IMR-90 (cell line): ENCODE measurements at regions not wholly inside any gene's neighbourhood (a gene's known extent, or its start where the extent isn't known, plus 50 kb on each side); places are given as distances from the start of the nearest gene placed in this dataset.

Experiments
- ATAC-seq: fragments of 200-7000 bp; cut with Tn5 transposase; 2 replicates; pipeline ENCODE4 v1.9.1; 2020; ENCODE audit warnings: low read depth, mild to moderate bottlenecking, moderate library complexity
- BruUV-seq: library from RNA; stranded (reverse); fragments of 400-500 nt; replicated peaks from 2 replicates; lab custom pipeline; 2021; lab: Mats Ljungman, UMichigan
- CTCF ChIA-PET: fragments of 300-600 bp; formaldehyde crosslinking; extraction: SDS; loops from one replicate; lab custom pipeline; 2021; ENCODE audit warnings: antibody characterized with exemption; lab: Yijun Ruan, JAX
- POLR2A ChIA-PET: fragments of 300-600 bp; sonication (Branson Sonifier 250); formaldehyde crosslinking; loops from one replicate; lab custom pipeline; 2022; ENCODE audit warnings: antibody characterized with exemption; ENCODE audit not compliant: unreplicated experiment; lab: Charles Lee
- DNase-seq: peaks from one replicate; pipeline ENCODE4 v3.0.0; 2013
- H2AFZ ChIP-seq: replicated peaks from 2 replicates; pipeline ENCODE3; 2013; ENCODE audit warnings: low read length, mild to moderate bottlenecking; ENCODE audit not compliant: poor library complexity
- H2AK5ac ChIP-seq: 2 replicates; pipeline ENCODE4 v1.6.1; 2013; ENCODE audit warnings: low read depth, low read length, inconsistent platforms
- H2AK9ac ChIP-seq: replicated peaks from 2 replicates; pipeline ENCODE3; 2013; ENCODE audit warnings: mild to moderate bottlenecking, low read depth, low read length, moderate library complexity; ENCODE audit not compliant: poor library complexity
- H2BK120ac ChIP-seq: 2 replicates; pipeline ENCODE4 v1.6.1; 2013; ENCODE audit warnings: low read depth, low read length, inconsistent platforms
- H2BK15ac ChIP-seq: 3 replicates; pipeline ENCODE4 v1.6.1; 2013; ENCODE audit warnings: low read depth, low read length, inconsistent platforms
- H2BK20ac ChIP-seq: 2 replicates; pipeline ENCODE4 v1.6.1; 2013; ENCODE audit warnings: low read depth, mild to moderate bottlenecking, inconsistent platforms, low read length, moderate library complexity
- H2BK5ac ChIP-seq: 2 replicates; pipeline ENCODE4 v1.6.1; 2013; ENCODE audit warnings: mild to moderate bottlenecking, low read depth, low read length, inconsistent platforms; ENCODE audit not compliant: poor library complexity, severe bottlenecking
- H3K14ac ChIP-seq: replicated peaks from 2 replicates; pipeline ENCODE4 v1.6.1; 2013; ENCODE audit warnings: low read depth, low read length, inconsistent platforms
- H3K18ac ChIP-seq: 2 replicates; pipeline ENCODE4 v1.6.1; 2013; ENCODE audit warnings: low read depth, low read length, control low read depth
- H3K23ac ChIP-seq: 2 replicates; pipeline ENCODE4 v1.6.1; 2013; ENCODE audit warnings: low read depth, low read length, inconsistent platforms
- H3K27ac ChIP-seq: 2 replicates; pipeline ENCODE4 v1.5.1; 2013; ENCODE audit warnings: mild to moderate bottlenecking, control low read depth, low read length; ENCODE audit not compliant: insufficient read depth
- H3K27me3 ChIP-seq: 2 replicates; pipeline ENCODE4 v1.6.1; 2013; ENCODE audit warnings: low read length; ENCODE audit not compliant: control insufficient read depth, insufficient read depth
- H3K36me3 ChIP-seq: 2 replicates; pipeline ENCODE4 v1.6.1; 2013; ENCODE audit warnings: low read length, mixed read lengths; ENCODE audit not compliant: control insufficient read depth, insufficient read depth
- H3K4ac ChIP-seq: 2 replicates; pipeline ENCODE4 v1.6.1; 2013; ENCODE audit warnings: low read depth, low read length, inconsistent platforms
- H3K4me1 ChIP-seq: 2 replicates; pipeline ENCODE4 v1.6.1; 2013; ENCODE audit warnings: low read length, mixed read lengths; ENCODE audit not compliant: control insufficient read depth, insufficient read depth
- H3K4me2 ChIP-seq: 2 replicates; pipeline ENCODE4 v1.6.1; 2013; ENCODE audit warnings: low read depth, mild to moderate bottlenecking, control low read depth, low read length, moderate library complexity
- H3K4me3 ChIP-seq: 2 replicates; pipeline ENCODE4 v1.5.1; 2013; ENCODE audit warnings: low read depth, mild to moderate bottlenecking, control low read depth, low read length, moderate library complexity; ENCODE audit not compliant: insufficient read depth
- H3K56ac ChIP-seq: 2 replicates; pipeline ENCODE4 v1.6.1; 2013; ENCODE audit warnings: low read length, inconsistent platforms; ENCODE audit not compliant: insufficient read depth; ENCODE audit errors: extremely low read depth
- H3K79me1 ChIP-seq, 2 experiments: 2 replicates each; pipeline ENCODE4 v1.6.1; 2013; ENCODE audit warnings: low read length in 2 of 2, inconsistent platforms in 1 of 2, low read depth in 1 of 2
- H3K9ac ChIP-seq: 2 replicates; pipeline ENCODE4 v1.6.1; 2013; ENCODE audit warnings: low read depth, low read length, control low read depth
- H3K9me1 ChIP-seq: 2 replicates; pipeline ENCODE4 v1.6.1; 2013; ENCODE audit warnings: low read length, inconsistent platforms; ENCODE audit not compliant: insufficient read depth
- H3K9me3 ChIP-seq: 2 replicates; pipeline ENCODE4 v1.6.1; 2013; ENCODE audit warnings: low read length; ENCODE audit not compliant: control insufficient read depth, insufficient read depth
- H4K20me1 ChIP-seq: 2 replicates; pipeline ENCODE4 v1.6.1; 2013; ENCODE audit warnings: low read length, inconsistent platforms; ENCODE audit not compliant: insufficient read depth
- H4K5ac ChIP-seq: 2 replicates; pipeline ENCODE4 v1.6.1; 2013; ENCODE audit warnings: mild to moderate bottlenecking, low read depth, low read length, control low read depth
- H4K8ac ChIP-seq, 2 experiments: 2 replicates each; pipeline ENCODE4 v1.6.1; 2013; ENCODE audit warnings: low read depth in 2 of 2, low read length in 2 of 2, control low read depth in 1 of 2, inconsistent platforms in 1 of 2
- H4K91ac ChIP-seq: 2 replicates; pipeline ENCODE4 v1.6.1; 2013; ENCODE audit warnings: low read depth, low read length, inconsistent platforms; ENCODE audit not compliant: insufficient read depth
- BHLHE40 ChIP-seq: fragments of 150-350 bp; IDR thresholded peaks from 2 replicates; pipeline ENCODE4 v1.6.1; 2016; ENCODE audit warnings: mild to moderate bottlenecking, low read depth, low read length
- CEBPB ChIP-seq: IDR thresholded peaks from 2 replicates; pipeline ENCODE4 v1.6.1; 2012; ENCODE audit warnings: low read depth, low read length, improper control_type of control experiment
- CHD1 ChIP-seq: IDR thresholded peaks from 2 replicates; pipeline ENCODE4 v1.6.1; 2012; ENCODE audit warnings: low read depth, low read length, improper control_type of control experiment
- FOS ChIP-seq: fragments of 150-350 bp; IDR thresholded peaks from 2 replicates; pipeline ENCODE4 v1.6.1; 2016; ENCODE audit warnings: low read depth, low read length
- MAFK ChIP-seq: IDR thresholded peaks from 2 replicates; pipeline ENCODE4 v1.6.1; 2012; ENCODE audit warnings: low read depth, low read length, improper control_type of control experiment
- MAZ ChIP-seq: IDR thresholded peaks from 2 replicates; pipeline ENCODE4 v1.6.1; 2012; ENCODE audit warnings: low read depth, mild to moderate bottlenecking, low read length, improper control_type of control experiment, moderate library complexity, borderline replicate concordance
- MXI1 ChIP-seq: IDR thresholded peaks from 2 replicates; pipeline ENCODE4 v1.6.1; 2012; ENCODE audit warnings: low read depth, mild to moderate bottlenecking, low read length, moderate library complexity, borderline replicate concordance
- NFE2L2 ChIP-seq: fragments of 150-350 bp; IDR thresholded peaks from 2 replicates; pipeline ENCODE4 v1.6.1; 2016; ENCODE audit warnings: low read depth, mild to moderate bottlenecking, low read length
- POLR2A ChIP-seq: IDR thresholded peaks from 2 replicates; pipeline ENCODE4 v1.6.1; 2012; ENCODE audit warnings: mild to moderate bottlenecking, low read depth, low read length
- RAD21 ChIP-seq: IDR thresholded peaks from 2 replicates; pipeline ENCODE4 v1.6.1; 2012; ENCODE audit warnings: low read length, improper control_type of control experiment
- RCOR1 ChIP-seq: IDR thresholded peaks from 2 replicates; pipeline ENCODE4 v1.6.1; 2012; ENCODE audit warnings: mild to moderate bottlenecking, low read length, improper control_type of control experiment; ENCODE audit not compliant: insufficient replicate concordance
- RFX5 ChIP-seq: IDR thresholded peaks from 2 replicates; pipeline ENCODE4 v1.8.0; 2012; ENCODE audit warnings: low read depth, mild to moderate bottlenecking, low read length, moderate library complexity
- SMC3 ChIP-seq: fragments of 150-350 bp; IDR thresholded peaks from 2 replicates; pipeline ENCODE4 v1.6.1; 2016; ENCODE audit warnings: low read depth, mild to moderate bottlenecking, antibody characterized with exemption, low read length, moderate library complexity
- WGBS, 2 experiments: methylation state at CpG; one replicate each; pipeline versions ENCODE4 v1.1.5 to v1.1.7; 2013; ENCODE audit warnings: missing lambda C conversion rate in 2 of 2; ENCODE audit not compliant: insufficient read length in 1 of 2; ENCODE audit errors: extremely low coverage in 2 of 2; 5-methylcytosine and 5-hydroxymethylcytosine counted together
- dilution Hi-C: fragments of 300-500 bp; cut with HindIII; formaldehyde crosslinking; loops from one replicate; pipeline ENCODE4 v1.14.3; 2018; ENCODE audit warnings: low sequenced_read_pairs; ENCODE audit not compliant: unreplicated experiment
- in situ Hi-C: fragments of 300-500 bp; cut with MboI; formaldehyde crosslinking; loops from 3 replicates; pipeline ENCODE4 v1.14.3; 2019; ENCODE audit warnings: low sequenced_read_pairs, inconsistent platforms, mixed read lengths
- intact Hi-C: fragments of 100-400 bp; cut with micrococcal nuclease; formaldehyde crosslinking; loops from 2 replicates; pipeline ENCODE4 v1.10.0; 2022
- TF ChIP-seq, protein P1 (sequence below): fragments of 150-350 bp; IDR thresholded peaks from 2 replicates; pipeline ENCODE4 v1.6.1; 2017; ENCODE audit warnings: mild to moderate bottlenecking, antibody characterized with exemption, low read length, low read depth
- TF ChIP-seq, protein P2 (sequence below): conservative IDR thresholded peaks from 2 replicates; pipeline ENCODE4 v1.5.1; 2012; ENCODE audit warnings: mild to moderate bottlenecking, low read depth, low read length, improper control_type of control experiment

DNA sequence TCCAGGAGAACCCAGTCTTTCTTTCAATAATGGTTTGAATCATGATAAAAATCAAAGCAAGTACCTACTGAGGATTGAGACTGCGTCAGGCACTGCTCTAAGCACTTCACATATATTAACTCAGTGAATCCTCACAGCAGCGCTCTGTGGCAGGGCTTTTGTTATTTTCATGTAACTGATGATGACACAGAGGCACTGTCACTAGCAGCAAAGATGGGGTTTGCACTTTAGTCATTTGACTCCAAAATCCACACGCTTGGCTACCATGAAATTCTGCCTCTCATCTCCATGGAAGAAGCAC is 98.8 kb upstream of the GSC start:
- DNase-seq (no peak), ATAC-seq (no peak)
- H3K9me1 ChIP-seq, result no peaks in the 10 kb centered on the region
- no peak overlapping the region for H3K9ac ChIP-seq
- no peak overlapping the region for H3K18ac ChIP-seq
- in situ Hi-C loops (no loop called here), dilution Hi-C loops (no loop called here), intact Hi-C loops (no loop called here)
- H2AFZ ChIP-seq, result no peak overlapping the region
- H2BK5ac ChIP-seq, result no peak overlapping the region
- H4K5ac ChIP-seq, result no peak overlapping the region
- H4K20me1 ChIP-seq, result no peaks in the 10 kb centered on the region
- ChIA-PET CTCF (no interaction called here), POLR2A (no interaction called here)
- no peak overlapping the region for H2AK5ac ChIP-seq
- no peak overlapping the region for H4K91ac ChIP-seq
- no peak overlapping the region for H3K14ac ChIP-seq
- H3K9me3 ChIP-seq, result peaks cover 8% of the 10 kb centered on the region; the same call in 1 of the 2 replicates
- BruUV-seq, result no TSS peak
- no peak overlapping the region for H3K27ac ChIP-seq
- H3K4me2 ChIP-seq, result no peak overlapping the region
- no peaks in the 10 kb centered on the region for H3K79me1 ChIP-seq
- no peaks in the 10 kb centered on the region for H3K4me1 ChIP-seq
- no peak overlapping the region for H2AK9ac ChIP-seq
- H3K36me3 ChIP-seq, result no peaks in the 10 kb centered on the region
- no peak overlapping the region for H2BK15ac ChIP-seq
- TF ChIP-seq MAZ (no peak), RCOR1 (no peak), FOS (no peak), NFE2L2 (no peak), POLR2A (no peak), CEBPB (no peak), MAFK (no peak), BHLHE40 (no peak), RFX5 (no peak), RAD21 (no peak), CHD1 (no peak), SMC3 (no peak), MXI1 (no peak)
- TF ChIP-seq, protein P1, sequence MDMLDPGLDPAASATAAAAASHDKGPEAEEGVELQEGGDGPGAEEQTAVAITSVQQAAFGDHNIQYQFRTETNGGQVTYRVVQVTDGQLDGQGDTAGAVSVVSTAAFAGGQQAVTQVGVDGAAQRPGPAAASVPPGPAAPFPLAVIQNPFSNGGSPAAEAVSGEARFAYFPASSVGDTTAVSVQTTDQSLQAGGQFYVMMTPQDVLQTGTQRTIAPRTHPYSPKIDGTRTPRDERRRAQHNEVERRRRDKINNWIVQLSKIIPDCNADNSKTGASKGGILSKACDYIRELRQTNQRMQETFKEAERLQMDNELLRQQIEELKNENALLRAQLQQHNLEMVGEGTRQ, result no peak
- TF ChIP-seq, protein P2, sequence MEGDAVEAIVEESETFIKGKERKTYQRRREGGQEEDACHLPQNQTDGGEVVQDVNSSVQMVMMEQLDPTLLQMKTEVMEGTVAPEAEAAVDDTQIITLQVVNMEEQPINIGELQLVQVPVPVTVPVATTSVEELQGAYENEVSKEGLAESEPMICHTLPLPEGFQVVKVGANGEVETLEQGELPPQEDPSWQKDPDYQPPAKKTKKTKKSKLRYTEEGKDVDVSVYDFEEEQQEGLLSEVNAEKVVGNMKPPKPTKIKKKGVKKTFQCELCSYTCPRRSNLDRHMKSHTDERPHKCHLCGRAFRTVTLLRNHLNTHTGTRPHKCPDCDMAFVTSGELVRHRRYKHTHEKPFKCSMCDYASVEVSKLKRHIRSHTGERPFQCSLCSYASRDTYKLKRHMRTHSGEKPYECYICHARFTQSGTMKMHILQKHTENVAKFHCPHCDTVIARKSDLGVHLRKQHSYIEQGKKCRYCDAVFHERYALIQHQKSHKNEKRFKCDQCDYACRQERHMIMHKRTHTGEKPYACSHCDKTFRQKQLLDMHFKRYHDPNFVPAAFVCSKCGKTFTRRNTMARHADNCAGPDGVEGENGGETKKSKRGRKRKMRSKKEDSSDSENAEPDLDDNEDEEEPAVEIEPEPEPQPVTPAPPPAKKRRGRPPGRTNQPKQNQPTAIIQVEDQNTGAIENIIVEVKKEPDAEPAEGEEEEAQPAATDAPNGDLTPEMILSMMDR, result no peak
- H4K8ac ChIP-seq, result no peak overlapping the region
- H3K4me3 ChIP-seq, result no peak overlapping the region
- H3K23ac ChIP-seq, result no peak overlapping the region
- no peak overlapping the region for H3K56ac ChIP-seq
- H2BK120ac ChIP-seq, result no peak overlapping the region
- no peak overlapping the region for H2BK20ac ChIP-seq
- H3K4ac ChIP-seq, result no peak overlapping the region
- WGBS, 2 experiments, result no CpG with 5 or more reads among the region's 3 CpGs
- no peaks in the 10 kb centered on the region for H3K27me3 ChIP-seq
